AG04449 (cell line): ENCODE measurements at regions not wholly inside any gene's neighbourhood (a gene's known extent, or its start where the extent isn't known, plus 50 kb on each side); places are given as distances from the start of the nearest gene placed in this dataset.

Experiments
- CTCF ChIA-PET: fragments of 350-600 bp; formaldehyde crosslinking; extraction: SDS; loops from one replicate; lab custom pipeline; 2021; ENCODE audit warnings: antibody characterized with exemption; lab: Yijun Ruan, JAX
- POLR2A ChIA-PET: fragments of 400-600, 350-600 bp; formaldehyde crosslinking; extraction: SDS; loops from one replicate; lab custom pipeline; 2020; ENCODE audit warnings: antibody characterized with exemption, inconsistent platforms; lab: Yijun Ruan, JAX
- DNase-seq: peaks from one replicate; pipeline ENCODE4 v3.0.0-alpha.2; 2010; ENCODE audit warnings: low read depth, low spot score
- H3K4me3 ChIP-seq: 2 replicates; pipeline ENCODE4 v1.5.1; 2011; ENCODE audit warnings: low read depth, mild to moderate bottlenecking, control low read depth, low read length
- CTCF ChIP-seq: IDR thresholded peaks from one replicate; pipeline ENCODE4 v1.5.1; 2011; ENCODE audit warnings: mild to moderate bottlenecking, moderate library complexity, low read length, control low read depth, inconsistent platforms; ENCODE audit not compliant: insufficient read depth; ENCODE audit errors: missing control alignments

- H3K4me3 ChIP-seq = no peak overlapping the region
- POLR2A ChIA-PET = no interaction called here
- TF ChIP-seq CTCF = no peak
- no peak for DNase-seq
- CTCF ChIA-PET = interaction anchor here (1.6 kb wide), 1 partner anchor 19 kb away, joined by 10 read pairs; no protein-coding TSS in a partner anchor
Observed at GRCh38 chr1:112318263-112318662, 77.8 kb upstream of the CTTNBP2NL start.

- no peak for DNase-seq
- no peak for TF ChIP-seq CTCF
- ChIA-PET CTCF (interaction anchor here (1.6 kb wide), 1 partner anchor 20 kb away, joined by 10 read pairs; no protein-coding TSS in a partner anchor), POLR2A (no interaction called here)
- H3K4me3 ChIP-seq = no peak overlapping the region
Observed at GRCh38 chr1:112318698-112319370, 77.2 kb upstream of the CTTNBP2NL start.

- no peak overlapping the region for H3K4me3 ChIP-seq
- DNase-seq = no peak
- CTCF ChIA-PET = no interaction called here
- TF ChIP-seq CTCF = no peak
- POLR2A ChIA-PET = no interaction called here
Observed at GRCh38 chr1:112319371-112320040, 76.5 kb upstream of the CTTNBP2NL start.

- POLR2A ChIA-PET = no interaction called here
Observed at GRCh38 chr1:112320058-112320457, 76.0 kb upstream of the CTTNBP2NL start.

GRCh38 chr1:112322018-112322417 is 74.0 kb upstream of the CTTNBP2NL start:
- no peak overlapping the region for H3K4me3 ChIP-seq
- POLR2A ChIA-PET = no interaction called here
- no peak for TF ChIP-seq CTCF
- DNase-seq = no peak
- CTCF ChIA-PET = interaction anchor here (1.2 kb wide), 1 partner anchor 15 kb away, joined by 4 read pairs; no protein-coding TSS in a partner anchor

More at GRCh38 chr1:112320058-112320457, 76.0 kb upstream of the CTTNBP2NL start:
- DNase-seq = no peak
- CTCF ChIA-PET = no interaction called here
- no peak for TF ChIP-seq CTCF
- H3K4me3 ChIP-seq = no peak overlapping the region

- CTCF ChIA-PET = interaction anchor here (1.2 kb wide), 1 partner anchor 14 kb away, joined by 4 read pairs; no protein-coding TSS in a partner anchor
- no peak for TF ChIP-seq CTCF
- POLR2A ChIA-PET = no interaction called here
Observed at GRCh38 chr1:112322983-112323678, 72.9 kb upstream of the CTTNBP2NL start.

More at GRCh38 chr1:112322983-112323678, 72.9 kb upstream of the CTTNBP2NL start:
- no peak for DNase-seq
- no peak overlapping the region for H3K4me3 ChIP-seq
